ENCODE measurements at regions not wholly inside any gene's neighbourhood (a gene's known extent, or its start where the extent isn't known, plus 50 kb on each side); places are given as distances from the start of the nearest gene placed in this dataset.

- no peaks in the 10 kb centered on the region for H3K9me3 ChIP-seq
- DNase-seq (ENCODE audit: low read depth in 1 of 2, low spot score in 1 of 2) = no peak
- H3K4me3 ChIP-seq = no peak overlapping the region
- ATAC-seq = no peak
- no peak overlapping the region for H3K27ac ChIP-seq
- no peaks in the 10 kb centered on the region for H3K4me1 ChIP-seq
- FAIRE-seq = no peak
- TF ChIP-seq CHD4 (IDR thresholded peaks at IDR 0.05; ENCODE audit: borderline replicate concordance) (no peak), HOXB5 (CRISPR knock-in tag; IDR thresholded peaks at IDR 0.05) (no peak), ESRRA (IDR thresholded peaks at IDR 0.05; ENCODE audit: borderline replicate concordance, low read length) (no peak), HOXA7 (CRISPR knock-in tag; IDR thresholded peaks at IDR 0.05) (no peak), SMC3 (IDR thresholded peaks at IDR 0.05) (no peak), NR3C1 (IDR thresholded peaks at IDR 0.05) (no peak), EHF (CRISPR knock-in tag; IDR thresholded peaks at IDR 0.05) (no peak), TP53 (CRISPR knock-in tag; IDR thresholded peaks at IDR 0.05) (no peak), JUNB (IDR thresholded peaks at IDR 0.05) (no peak), RFX5 (IDR thresholded peaks at IDR 0.05) (no peak), FOXS1 (CRISPR knock-in tag; IDR thresholded peaks at IDR 0.05) (no peak), ZNF302 (CRISPR knock-in tag; IDR thresholded peaks at IDR 0.05) (no peak), RARB (CRISPR knock-in tag; IDR thresholded peaks at IDR 0.05) (no peak), NFE2L2 (conservative IDR thresholded peaks at IDR 0.05; ENCODE audit: low read length) (no peak), TFCP2L1 (CRISPR knock-in tag; IDR thresholded peaks at IDR 0.05) (no peak), RCOR1 (IDR thresholded peaks at IDR 0.05; ENCODE audit: low read depth, low read length) (no peak), CBX8 (IDR thresholded peaks at IDR 0.05) (no peak)
- TF ChIP-seq, protein P1, sequence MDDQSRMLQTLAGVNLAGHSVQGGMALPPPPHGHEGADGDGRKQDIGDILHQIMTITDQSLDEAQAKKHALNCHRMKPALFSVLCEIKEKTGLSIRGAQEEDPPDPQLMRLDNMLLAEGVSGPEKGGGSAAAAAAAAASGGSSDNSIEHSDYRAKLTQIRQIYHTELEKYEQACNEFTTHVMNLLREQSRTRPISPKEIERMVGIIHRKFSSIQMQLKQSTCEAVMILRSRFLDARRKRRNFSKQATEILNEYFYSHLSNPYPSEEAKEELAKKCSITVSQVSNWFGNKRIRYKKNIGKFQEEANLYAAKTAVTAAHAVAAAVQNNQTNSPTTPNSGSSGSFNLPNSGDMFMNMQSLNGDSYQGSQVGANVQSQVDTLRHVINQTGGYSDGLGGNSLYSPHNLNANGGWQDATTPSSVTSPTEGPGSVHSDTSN (IDR thresholded peaks at IDR 0.05) = no peak
- TF ChIP-seq, protein P2, sequence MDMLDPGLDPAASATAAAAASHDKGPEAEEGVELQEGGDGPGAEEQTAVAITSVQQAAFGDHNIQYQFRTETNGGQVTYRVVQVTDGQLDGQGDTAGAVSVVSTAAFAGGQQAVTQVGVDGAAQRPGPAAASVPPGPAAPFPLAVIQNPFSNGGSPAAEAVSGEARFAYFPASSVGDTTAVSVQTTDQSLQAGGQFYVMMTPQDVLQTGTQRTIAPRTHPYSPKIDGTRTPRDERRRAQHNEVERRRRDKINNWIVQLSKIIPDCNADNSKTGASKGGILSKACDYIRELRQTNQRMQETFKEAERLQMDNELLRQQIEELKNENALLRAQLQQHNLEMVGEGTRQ (IDR thresholded peaks at IDR 0.05) = no peak
- TF ChIP-seq, protein P3, sequence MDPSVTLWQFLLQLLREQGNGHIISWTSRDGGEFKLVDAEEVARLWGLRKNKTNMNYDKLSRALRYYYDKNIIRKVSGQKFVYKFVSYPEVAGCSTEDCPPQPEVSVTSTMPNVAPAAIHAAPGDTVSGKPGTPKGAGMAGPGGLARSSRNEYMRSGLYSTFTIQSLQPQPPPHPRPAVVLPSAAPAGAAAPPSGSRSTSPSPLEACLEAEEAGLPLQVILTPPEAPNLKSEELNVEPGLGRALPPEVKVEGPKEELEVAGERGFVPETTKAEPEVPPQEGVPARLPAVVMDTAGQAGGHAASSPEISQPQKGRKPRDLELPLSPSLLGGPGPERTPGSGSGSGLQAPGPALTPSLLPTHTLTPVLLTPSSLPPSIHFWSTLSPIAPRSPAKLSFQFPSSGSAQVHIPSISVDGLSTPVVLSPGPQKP (IDR thresholded peaks at IDR 0.05; ENCODE audit: low read depth, low read length) = no peak
- H3K4me2 ChIP-seq = no peak overlapping the region
- WGBS (ENCODE audit: missing lambda C conversion rate) = 34% methylated on average over 4 of the region's 4 CpGs
- ChIA-PET CTCF (no interaction called here), POLR2A (no interaction called here)
Measured at GRCh38 chr21:25384782-25385181, 222.5 kb downstream of the MRPL39 start.

DNA sequence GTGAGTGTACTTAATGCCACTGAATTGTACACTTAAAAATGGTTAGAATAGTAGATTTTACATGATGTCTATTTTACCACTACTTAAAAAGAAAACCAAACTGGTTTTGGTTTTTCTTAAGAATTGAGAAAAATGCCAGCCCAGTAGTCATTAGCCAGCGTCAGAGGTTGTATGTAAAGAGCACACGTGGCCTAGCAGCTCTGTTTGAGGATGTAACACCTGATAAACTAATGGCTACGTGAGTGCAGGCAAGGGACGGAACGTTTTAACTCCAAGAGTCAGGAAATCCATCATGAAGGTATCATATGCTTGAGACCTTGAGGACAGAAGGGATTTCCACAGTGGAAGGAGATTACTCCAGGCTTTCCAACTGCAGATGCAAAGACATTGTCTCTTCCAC is 223.7 kb downstream of the MRPL39 start:
- ChIA-PET CTCF (no interaction called here), POLR2A (no interaction called here)
- no peak for FAIRE-seq

DNA sequence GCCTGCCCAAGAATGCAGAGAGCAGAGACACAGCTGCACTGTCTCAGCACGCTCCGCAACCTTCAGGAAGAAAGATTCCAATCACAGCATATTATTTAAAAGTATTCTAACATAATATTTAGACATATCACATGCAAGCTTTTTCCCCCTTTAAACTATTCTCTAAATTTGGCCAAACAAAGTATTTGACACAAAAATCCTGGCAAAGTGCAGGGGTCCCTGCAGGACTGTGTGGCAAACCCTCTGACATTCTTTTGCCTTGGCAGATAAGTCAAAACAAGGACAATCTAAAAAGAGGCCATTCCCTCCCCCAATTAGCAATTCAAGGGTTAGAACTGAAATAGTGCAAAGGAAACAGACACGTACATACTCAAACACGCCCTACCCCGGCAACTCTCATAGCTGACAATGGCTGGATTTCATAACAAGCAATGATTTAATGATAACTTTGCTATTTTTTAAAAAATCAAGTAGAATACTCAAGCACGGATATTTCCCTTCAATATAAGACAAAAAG is 225.3 kb downstream of the MRPL39 start:
- POLR2A ChIA-PET = no interaction called here
- TF ChIP-seq, protein P4, sequence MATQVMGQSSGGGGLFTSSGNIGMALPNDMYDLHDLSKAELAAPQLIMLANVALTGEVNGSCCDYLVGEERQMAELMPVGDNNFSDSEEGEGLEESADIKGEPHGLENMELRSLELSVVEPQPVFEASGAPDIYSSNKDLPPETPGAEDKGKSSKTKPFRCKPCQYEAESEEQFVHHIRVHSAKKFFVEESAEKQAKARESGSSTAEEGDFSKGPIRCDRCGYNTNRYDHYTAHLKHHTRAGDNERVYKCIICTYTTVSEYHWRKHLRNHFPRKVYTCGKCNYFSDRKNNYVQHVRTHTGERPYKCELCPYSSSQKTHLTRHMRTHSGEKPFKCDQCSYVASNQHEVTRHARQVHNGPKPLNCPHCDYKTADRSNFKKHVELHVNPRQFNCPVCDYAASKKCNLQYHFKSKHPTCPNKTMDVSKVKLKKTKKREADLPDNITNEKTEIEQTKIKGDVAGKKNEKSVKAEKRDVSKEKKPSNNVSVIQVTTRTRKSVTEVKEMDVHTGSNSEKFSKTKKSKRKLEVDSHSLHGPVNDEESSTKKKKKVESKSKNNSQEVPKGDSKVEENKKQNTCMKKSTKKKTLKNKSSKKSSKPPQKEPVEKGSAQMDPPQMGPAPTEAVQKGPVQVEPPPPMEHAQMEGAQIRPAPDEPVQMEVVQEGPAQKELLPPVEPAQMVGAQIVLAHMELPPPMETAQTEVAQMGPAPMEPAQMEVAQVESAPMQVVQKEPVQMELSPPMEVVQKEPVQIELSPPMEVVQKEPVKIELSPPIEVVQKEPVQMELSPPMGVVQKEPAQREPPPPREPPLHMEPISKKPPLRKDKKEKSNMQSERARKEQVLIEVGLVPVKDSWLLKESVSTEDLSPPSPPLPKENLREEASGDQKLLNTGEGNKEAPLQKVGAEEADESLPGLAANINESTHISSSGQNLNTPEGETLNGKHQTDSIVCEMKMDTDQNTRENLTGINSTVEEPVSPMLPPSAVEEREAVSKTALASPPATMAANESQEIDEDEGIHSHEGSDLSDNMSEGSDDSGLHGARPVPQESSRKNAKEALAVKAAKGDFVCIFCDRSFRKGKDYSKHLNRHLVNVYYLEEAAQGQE (IDR thresholded peaks at IDR 0.05) = no peak
- TF ChIP-seq E2F6 (IDR thresholded peaks at IDR 0.05; ENCODE audit: borderline replicate concordance, low read depth) (no peak), KDM5A (IDR thresholded peaks at IDR 0.05) (no peak), RFX5 (IDR thresholded peaks at IDR 0.05) (no peak), HDAC2 (IDR thresholded peaks at IDR 0.05) (no peak), FOSL2 (IDR thresholded peaks at IDR 0.05) (no peak), FOSL2 (CRISPR knock-in tag; IDR thresholded peaks at IDR 0.05) (no peak), POLR2A (IDR thresholded peaks at IDR 0.05; ENCODE audit: low read length) (no peak), TP53 (CRISPR knock-in tag; IDR thresholded peaks at IDR 0.05) (no peak), SREBF2 (IDR thresholded peaks at IDR 0.05) (no peak), ESRRA (IDR thresholded peaks at IDR 0.05; ENCODE audit: borderline replicate concordance, low read length) (no peak), TFCP2L1 (CRISPR knock-in tag; IDR thresholded peaks at IDR 0.05) (no peak), HOXA7 (CRISPR knock-in tag; IDR thresholded peaks at IDR 0.05) (no peak)
- Histone ChIP-seq H3K4me2 (no peak overlapping the region), H3K27ac (no peak overlapping the region), H3K9me3 (no peaks in the 10 kb centered on the region), H3K4me3 (no peak overlapping the region), H3K4me1 (no peaks in the 10 kb centered on the region)
- CTCF ChIA-PET = no interaction called here
- no peak for FAIRE-seq
- DNase-seq (ENCODE audit: low read depth in 1 of 2, low spot score in 1 of 2) = no peak
- 20% methylated on average over 6 of the region's 6 CpGs for WGBS (ENCODE audit: missing lambda C conversion rate)
- ATAC-seq = no peak

More for the DNA sequence above, 223.7 kb downstream of the MRPL39 start:
- Histone ChIP-seq H3K27ac (no peak overlapping the region), H3K4me2 (no peak overlapping the region), H3K9me3 (no peaks in the 10 kb centered on the region), H3K4me1 (no peaks in the 10 kb centered on the region), H3K4me3 (no peak overlapping the region)
- 0% methylated on average over 5 of the region's 5 CpGs for WGBS (ENCODE audit: missing lambda C conversion rate)
- TF ChIP-seq JUN (IDR thresholded peaks at IDR 0.05) = no peak
- ATAC-seq = no peak
- no peak for DNase-seq (ENCODE audit: low read depth in 1 of 2, low spot score in 1 of 2)

Data from A549 (cell line).